ENCODE measurements at regions not wholly inside any gene's neighbourhood (a gene's known extent, or its start where the extent isn't known, plus 50 kb on each side); places are given as distances from the start of the nearest gene placed in this dataset.

DNA sequence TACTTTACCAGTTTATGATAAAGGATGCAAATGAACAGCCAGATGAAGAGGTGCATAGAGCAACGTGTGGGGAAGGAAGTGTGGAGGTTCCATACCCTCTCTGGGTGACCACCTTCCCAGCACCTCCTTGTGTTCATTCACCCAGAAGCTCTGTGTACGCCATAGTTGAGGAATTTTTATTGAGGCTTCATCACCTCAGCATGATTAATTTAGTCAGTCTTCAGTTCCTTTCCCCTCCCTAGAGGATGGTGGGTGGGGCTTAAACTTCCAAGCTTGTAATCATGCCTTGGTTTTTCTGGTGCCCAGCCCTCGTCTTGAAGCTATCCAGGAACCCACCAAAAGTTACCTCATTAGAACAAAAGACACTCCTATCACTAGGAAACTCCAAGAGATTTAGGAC, 162.7 kb downstream of the PLCE1 start:
- WGBS (ENCODE audit: low lambda C conversion rate): 27% methylated on average over 3 of the region's 3 CpGs
- H3K79me2 ChIP-seq (ENCODE audit: insufficient read depth, low read length): no peaks in the 10 kb centered on the region
- ATAC-seq: no peak
- in situ Hi-C loops (cut with HindIII; ENCODE audit: extremely low pct_ligation_motif_present, low pct_unique_long_range_greater_than_20kb) (no loop called here), intact Hi-C loops (cut with micrococcal nuclease; ENCODE audit: unreplicated experiment) (no loop called here)
- no peaks in the 10 kb centered on the region for H3K27me3 ChIP-seq (ENCODE audit: control insufficient read depth in 1 of 2, insufficient read depth in 2 of 2, low read length in 2 of 2)
- H4K20me1 ChIP-seq (ENCODE audit: insufficient read depth, low read length): no peaks in the 10 kb centered on the region
- H3K9me3 ChIP-seq (ENCODE audit: low read length): no peaks in the 10 kb centered on the region
- H2AFZ ChIP-seq (ENCODE audit: low read length): no peak overlapping the region
- TF ChIP-seq REL (CRISPR knock-in tag; conservative IDR thresholded peaks at IDR 0.05) (no peak), SP1 (IDR thresholded peaks at IDR 0.05) (no peak), SP1 (CRISPR knock-in tag; IDR thresholded peaks at IDR 0.05) (no peak), ZNF788 (CRISPR knock-in tag; IDR thresholded peaks at IDR 0.05; ENCODE audit: borderline replicate concordance) (no peak), MIER2 (CRISPR knock-in tag; IDR thresholded peaks at IDR 0.05) (no peak), GABPA (IDR thresholded peaks at IDR 0.05; ENCODE audit: low read depth, low read length) (no peak), GABPA (CRISPR knock-in tag; IDR thresholded peaks at IDR 0.05; ENCODE audit: low read depth) (no peak), NAIF1 (CRISPR knock-in tag; IDR thresholded peaks at IDR 0.05; ENCODE audit: borderline replicate concordance) (no peak), PRPF4 (IDR thresholded peaks at IDR 0.05; ENCODE audit: low read depth, low read length, poor library complexity, severe bottlenecking) (no peak), TFDP1 (CRISPR knock-in tag; IDR thresholded peaks at IDR 0.05; ENCODE audit: borderline replicate concordance) (no peak), MEIS1 (CRISPR knock-in tag; IDR thresholded peaks at IDR 0.05; ENCODE audit: borderline replicate concordance) (no peak), FOXM1 (CRISPR knock-in tag; IDR thresholded peaks at IDR 0.05) (no peak), SP4 (CRISPR knock-in tag; IDR thresholded peaks at IDR 0.05) (no peak), PPARG (CRISPR knock-in tag; conservative IDR thresholded peaks at IDR 0.05) (no peak)
- no TSS peak for BruUV-seq (replicated peaks)
- H3K4me2 ChIP-seq (ENCODE audit: low read depth, low read length): no peak overlapping the region
- FAIRE-seq: no peak
- H3K27ac ChIP-seq (ENCODE audit: extremely low read length, insufficient read depth, low read length): no peak overlapping the region
- no peak overlapping the region for H3K4me3 ChIP-seq (replicated peaks in 1 of 3; ENCODE audit: insufficient read depth in 1 of 3, low read depth in 2 of 3, low read length in 3 of 3)
- H3K9ac ChIP-seq (ENCODE audit: insufficient read depth, low read depth, low read length): no peak overlapping the region
- ChIA-PET POLR2A (no interaction called here), CTCF (ENCODE audit: low intra/inter-chr PET ratio, low total read pairs) (no interaction called here)
- H3K36me3 ChIP-seq (replicated peaks in 1 of 2; ENCODE audit: control insufficient read depth in 1 of 2, insufficient read depth in 2 of 2, low read length in 2 of 2): no peaks in the 10 kb centered on the region
- no peak for DNase-seq (ENCODE audit: low spot score)
- H3K4me1 ChIP-seq (ENCODE audit: insufficient read depth, low read length): no peaks in the 10 kb centered on the region
